Left lung (tissue), 4 donors: ENCODE measurements at regions not wholly inside any gene's neighbourhood (a gene's known extent, or its start where the extent isn't known, plus 50 kb on each side); places are given as distances from the start of the nearest gene placed in this dataset.

ENCODE experiments used
- ATAC-seq: fragments of 200-7000 bp; cut with Tn5 transposase; one replicate; pipeline ENCODE4 v1.9.1; 2020; ENCODE audit warnings: moderate library complexity
- DNase-seq, 4 donors: peaks; one replicate each; pipeline ENCODE4 v3.0.0-alpha.2; 2013 to 2020
- H3K27ac ChIP-seq, 2 donors: fragments of 200-600 bp; sonication (generic) in 1 of 2; one replicate each; pipeline versions ENCODE4 v1.5.0 to v1.8.0; 2020 to 2021
- H3K27me3 ChIP-seq, 2 donors: fragments of 200-600 bp; sonication (generic) in 1 of 2; one replicate each; pipeline versions ENCODE4 v1.5.0 to v1.8.0; 2020 to 2021
- H3K36me3 ChIP-seq, 2 donors: fragments of 200-600 bp; sonication (generic) in 1 of 2; one replicate each; pipeline versions ENCODE4 v1.5.0 to v1.8.0; 2020 to 2021
- H3K4me1 ChIP-seq, 2 donors: fragments of 200-600 bp; one replicate each; pipeline ENCODE4 v1.8.0; 2021
- H3K4me3 ChIP-seq, 2 donors: fragments of 200-600 bp; sonication (generic) in 1 of 2; one replicate each; pipeline versions ENCODE4 v1.5.0 to v1.8.0; 2020 to 2021; ENCODE audit warnings: mild to moderate bottlenecking in 1 of 2
- H3K9me3 ChIP-seq, 2 donors: fragments of 200-600 bp; sonication (generic) in 1 of 2; one replicate each; pipeline versions ENCODE4 v1.5.0 to v1.8.0; 2020 to 2021
- intact Hi-C, 2 donors: fragments of 100-400 bp; cut with DNase I; formaldehyde crosslinking; loops; one replicate each; pipeline versions ENCODE4 v1.11.2 to v1.14.2; 2022
- TF ChIP-seq, protein P1 (sequence below), 2 donors: fragments of 200-600 bp; sonication (generic) in 1 of 2; IDR thresholded peaks; one replicate each; pipeline versions ENCODE4 v1.5.0 to v1.8.0; 2021; ENCODE audit warnings: antibody characterized with exemption in 2 of 2
- donor health status: DM: no; HTN: yes; CAD: no.
- donor health status: DM: no; HTN: no; CAD: no.

DNA sequence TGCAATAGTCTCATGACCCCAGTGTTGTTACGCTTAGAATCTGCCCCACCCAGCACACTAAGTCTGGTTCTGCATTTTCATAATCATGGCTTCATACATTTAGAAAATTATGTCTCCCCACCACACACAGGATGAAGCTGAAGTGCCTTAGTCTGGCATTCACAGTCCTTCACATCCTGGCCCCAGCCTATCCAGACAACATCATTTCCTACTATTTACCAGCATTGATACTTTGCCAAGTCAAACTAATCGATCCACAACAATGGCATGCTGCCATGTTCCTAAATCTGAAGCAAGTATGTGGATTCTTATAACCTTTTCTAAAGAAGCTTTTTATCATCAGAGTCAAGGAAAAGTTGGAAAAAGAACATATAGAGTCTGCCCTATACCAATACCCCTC lies 132.4 kb upstream of the FBXL4 start:
- DNase-seq (no peak), ATAC-seq (no peak)
- intact Hi-C loops: no loop called here
- Histone ChIP-seq H3K4me3 (no peak overlapping the region), H3K9me3 (no peaks in the 10 kb centered on the region), H3K27ac (no peak overlapping the region), H3K36me3 (no peaks in the 10 kb centered on the region), H3K27me3 (no peaks in the 10 kb centered on the region), H3K4me1 (no peaks in the 10 kb centered on the region)
- TF ChIP-seq, protein P1, sequence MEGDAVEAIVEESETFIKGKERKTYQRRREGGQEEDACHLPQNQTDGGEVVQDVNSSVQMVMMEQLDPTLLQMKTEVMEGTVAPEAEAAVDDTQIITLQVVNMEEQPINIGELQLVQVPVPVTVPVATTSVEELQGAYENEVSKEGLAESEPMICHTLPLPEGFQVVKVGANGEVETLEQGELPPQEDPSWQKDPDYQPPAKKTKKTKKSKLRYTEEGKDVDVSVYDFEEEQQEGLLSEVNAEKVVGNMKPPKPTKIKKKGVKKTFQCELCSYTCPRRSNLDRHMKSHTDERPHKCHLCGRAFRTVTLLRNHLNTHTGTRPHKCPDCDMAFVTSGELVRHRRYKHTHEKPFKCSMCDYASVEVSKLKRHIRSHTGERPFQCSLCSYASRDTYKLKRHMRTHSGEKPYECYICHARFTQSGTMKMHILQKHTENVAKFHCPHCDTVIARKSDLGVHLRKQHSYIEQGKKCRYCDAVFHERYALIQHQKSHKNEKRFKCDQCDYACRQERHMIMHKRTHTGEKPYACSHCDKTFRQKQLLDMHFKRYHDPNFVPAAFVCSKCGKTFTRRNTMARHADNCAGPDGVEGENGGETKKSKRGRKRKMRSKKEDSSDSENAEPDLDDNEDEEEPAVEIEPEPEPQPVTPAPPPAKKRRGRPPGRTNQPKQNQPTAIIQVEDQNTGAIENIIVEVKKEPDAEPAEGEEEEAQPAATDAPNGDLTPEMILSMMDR (IDR thresholded peaks at IDR 0.05): no peak

GRCh38 chr6:99079058-99079457 lies 131.3 kb upstream of the FBXL4 start:
- Histone ChIP-seq H3K4me3 (no peak overlapping the region), H3K9me3 (no peaks in the 10 kb centered on the region), H3K27me3 (no peaks in the 10 kb centered on the region), H3K36me3 (no peaks in the 10 kb centered on the region), H3K27ac (no peak overlapping the region), H3K4me1 (no peaks in the 10 kb centered on the region)
- ATAC-seq (no peak), DNase-seq (no peak)
- intact Hi-C loops: no loop called here
- TF ChIP-seq, protein P1 (IDR thresholded peaks at IDR 0.05): no peak

DNA sequence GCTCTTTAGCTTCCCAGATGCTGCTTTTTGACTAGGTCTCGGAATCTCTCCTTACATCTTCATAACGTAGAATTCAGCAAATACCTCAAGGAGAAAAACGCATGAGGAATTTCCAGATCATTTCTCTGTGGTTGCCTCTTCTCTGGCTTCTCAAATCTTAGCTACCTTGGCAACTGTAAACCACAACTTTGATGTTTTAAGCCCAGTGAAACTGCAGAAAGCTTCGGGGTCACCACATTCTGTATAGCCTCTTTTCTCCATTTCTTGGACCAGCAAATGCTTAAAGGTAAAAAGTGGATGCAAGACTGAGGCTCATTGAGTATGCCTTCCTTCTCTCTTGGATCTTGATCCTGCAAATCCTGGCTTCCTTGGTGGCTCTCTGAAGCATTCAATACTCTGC lies 125.5 kb upstream of the FBXL4 start:
- H3K27ac ChIP-seq: no peak overlapping the region
- ATAC-seq: no peak
- TF ChIP-seq, protein P1 (IDR thresholded peaks at IDR 0.05): no peak
- no peaks in the 10 kb centered on the region for H3K9me3 ChIP-seq
- no peaks in the 10 kb centered on the region for H3K36me3 ChIP-seq
- no peaks in the 10 kb centered on the region for H3K4me1 ChIP-seq
- intact Hi-C loops: no loop called here
- no peak for DNase-seq
- no peaks in the 10 kb centered on the region for H3K27me3 ChIP-seq
- no peak overlapping the region for H3K4me3 ChIP-seq

DNA sequence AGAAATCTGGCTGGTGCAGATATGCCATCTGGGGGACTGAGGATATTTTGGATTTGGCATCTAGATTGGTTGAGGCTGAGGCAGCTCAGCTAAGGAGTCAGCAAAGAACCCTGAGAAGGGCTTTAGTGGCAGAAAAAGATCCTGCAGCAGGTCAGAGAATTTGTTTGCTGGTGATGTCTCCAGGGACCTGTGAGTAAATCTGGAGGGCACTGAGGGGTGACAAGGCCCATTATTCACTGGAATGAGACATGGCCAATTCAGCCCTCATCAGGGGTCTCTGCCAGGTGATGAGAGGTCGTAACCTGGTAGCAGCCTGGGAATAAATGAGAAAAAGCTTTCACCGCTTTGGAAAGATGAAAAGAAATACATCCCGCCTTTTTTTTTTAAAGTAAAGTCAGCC lies 118.3 kb upstream of the FBXL4 start:
- H3K4me3 ChIP-seq: no peak overlapping the region
- intact Hi-C loops: no loop called here
- no peak for DNase-seq
- ATAC-seq: no peak
- H3K4me1 ChIP-seq: no peaks in the 10 kb centered on the region
- no peaks in the 10 kb centered on the region for H3K36me3 ChIP-seq
- TF ChIP-seq, protein P1 (IDR thresholded peaks at IDR 0.05): no peak
- H3K27ac ChIP-seq: no peak overlapping the region
- H3K27me3 ChIP-seq: no peaks in the 10 kb centered on the region
- H3K9me3 ChIP-seq: no peaks in the 10 kb centered on the region

DNA sequence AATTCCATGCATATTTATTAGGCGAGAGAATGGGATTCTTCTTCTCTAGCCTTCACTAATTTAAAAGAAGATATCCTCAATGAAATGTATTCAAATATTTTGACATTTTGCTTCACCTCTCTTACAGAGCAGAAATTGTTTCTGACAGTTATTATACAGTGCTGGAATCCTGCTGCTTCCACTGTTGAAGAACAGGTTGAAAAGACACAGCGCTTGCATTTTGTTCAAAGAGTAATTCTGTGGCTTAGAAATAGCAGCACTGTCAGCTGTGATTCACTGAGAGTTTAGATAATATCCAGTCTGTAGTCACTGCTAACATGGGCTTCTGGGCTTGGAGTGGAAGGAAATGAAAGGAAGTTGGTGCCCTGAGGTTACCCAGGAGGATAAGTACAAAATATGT lies 117.1 kb upstream of the FBXL4 start:
- H3K4me1 ChIP-seq: no peaks in the 10 kb centered on the region
- no peak overlapping the region for H3K4me3 ChIP-seq
- no peaks in the 10 kb centered on the region for H3K36me3 ChIP-seq
- no peak overlapping the region for H3K27ac ChIP-seq
- DNase-seq (no peak), ATAC-seq (no peak)
- TF ChIP-seq, protein P1 (IDR thresholded peaks at IDR 0.05): no peak
- no peaks in the 10 kb centered on the region for H3K27me3 ChIP-seq
- intact Hi-C loops: no loop called here
- no peaks in the 10 kb centered on the region for H3K9me3 ChIP-seq
